ENCODE measurements at regions not wholly inside any gene's neighbourhood (a gene's known extent, or its start where the extent isn't known, plus 50 kb on each side); places are given as distances from the start of the nearest gene placed in this dataset.

GRCh38 chr2:7704296-7704865, 787.2 kb downstream of the RNF144A start:
- TF ChIP-seq YY1 (IDR thresholded peaks at IDR 0.05; ENCODE audit: insufficient read depth, insufficient read length) (no peak), SUZ12 (IDR thresholded peaks at IDR 0.05; ENCODE audit: extremely low read depth, insufficient read depth, insufficient read length) (no peak), ZNF274 (IDR thresholded peaks at IDR 0.05; ENCODE audit: low read depth, low read length) (no peak)

Data from NT2/D1 (cell line).